Effector CD8-positive, alpha-beta T cell (primary cell): ENCODE measurements at regions not wholly inside any gene's neighbourhood (a gene's known extent, or its start where the extent isn't known, plus 50 kb on each side); places are given as distances from the start of the nearest gene placed in this dataset.

Experiments used
- DNase-seq: peaks from one replicate; lab custom pipeline; 2025; lab: John Stamatoyannopoulos, UW

- no peak for DNase-seq
Measured at GRCh38 chr13:26831336-26831908, 70.8 kb upstream of the GPR12 start.

GRCh38 chr13:26829716-26830115, 69.1 kb upstream of the GPR12 start:
- no peak for DNase-seq

GRCh38 chr13:26824581-26824980, 64.0 kb upstream of the GPR12 start:
- DNase-seq, result no peak

- no peak for DNase-seq
Measured at GRCh38 chr13:26822146-26822545, 61.6 kb upstream of the GPR12 start.

GRCh38 chr13:26821672-26822071, 61.1 kb upstream of the GPR12 start:
- DNase-seq, result no peak

- no peak for DNase-seq
Measured at GRCh38 chr13:26820871-26821270, 60.3 kb upstream of the GPR12 start.

GRCh38 chr13:26819046-26819445, 58.5 kb upstream of the GPR12 start:
- DNase-seq, result no peak

GRCh38 chr13:26816881-26817280, 56.3 kb upstream of the GPR12 start:
- no peak for DNase-seq

GRCh38 chr13:26813980-26814348, 53.4 kb upstream of the GPR12 start:
- DNase-seq, result no peak

- DNase-seq, result no peak
Measured at GRCh38 chr13:26813321-26813979, 52.9 kb upstream of the GPR12 start.

- DNase-seq, result no peak
Measured at GRCh38 chr13:26811581-26811980, 51.0 kb upstream of the GPR12 start.
